ENCODE measurements at regions not wholly inside any gene's neighbourhood (a gene's known extent, or its start where the extent isn't known, plus 50 kb on each side); places are given as distances from the start of the nearest gene placed in this dataset.
A peak's percentile ranks its signal among the peaks of the same experiment; 100 is the strongest.

GRCh38 chr6:81485395-81485794, 267.1 kb downstream of the TENT5A start:
- DNase-seq (ENCODE audit: low read depth): no peak
- TF ChIP-seq CTCF (IDR thresholded peaks at IDR 0.05; ENCODE audit: insufficient read depth, low read depth, low read length, missing control alignments): no peak
- H3K4me3 ChIP-seq (ENCODE audit: low read depth, low read length): no peak overlapping the region

GRCh38 chr6:81484251-81484650, 268.2 kb downstream of the TENT5A start:
- TF ChIP-seq CTCF (IDR thresholded peaks at IDR 0.05; ENCODE audit: insufficient read depth, low read depth, low read length, missing control alignments): no peak
- no peak for DNase-seq (ENCODE audit: low read depth)
- no peak overlapping the region for H3K4me3 ChIP-seq (ENCODE audit: low read depth, low read length)

GRCh38 chr6:81480139-81480538, 272.3 kb downstream of the TENT5A start:
- no peak for DNase-seq (ENCODE audit: low read depth)
- no peak for TF ChIP-seq CTCF (IDR thresholded peaks at IDR 0.05; ENCODE audit: insufficient read depth, low read depth, low read length, missing control alignments)
- H3K4me3 ChIP-seq (ENCODE audit: low read depth, low read length): no peak overlapping the region

GRCh38 chr6:81476881-81477280, 275.6 kb downstream of the TENT5A start:
- DNase-seq (ENCODE audit: low read depth): no peak
- no peak overlapping the region for H3K4me3 ChIP-seq (ENCODE audit: low read depth, low read length)
- TF ChIP-seq CTCF (IDR thresholded peaks at IDR 0.05; ENCODE audit: insufficient read depth, low read depth, low read length, missing control alignments): no peak

GRCh38 chr6:81475646-81476045, 276.8 kb downstream of the TENT5A start:
- no peak for DNase-seq (ENCODE audit: low read depth)

GRCh38 chr6:81465859-81466258, 286.6 kb downstream of the TENT5A start:
- no peak overlapping the region for H3K4me3 ChIP-seq (ENCODE audit: low read depth, low read length)
- peak; percentile 30 for TF ChIP-seq CTCF (IDR thresholded peaks at IDR 0.05; ENCODE audit: insufficient read depth, low read depth, low read length, missing control alignments)
- peak; percentile 4 for DNase-seq (ENCODE audit: low read depth)

More at GRCh38 chr6:81475646-81476045, 276.8 kb downstream of the TENT5A start:
- H3K4me3 ChIP-seq (ENCODE audit: low read depth, low read length): no peak overlapping the region
- TF ChIP-seq CTCF (IDR thresholded peaks at IDR 0.05; ENCODE audit: insufficient read depth, low read depth, low read length, missing control alignments): no peak

- no peak overlapping the region for H3K4me3 ChIP-seq (ENCODE audit: low read depth, low read length)
- no peak for TF ChIP-seq CTCF (IDR thresholded peaks at IDR 0.05; ENCODE audit: insufficient read depth, low read depth, low read length, missing control alignments)
- no peak for DNase-seq (ENCODE audit: low read depth)
Measured at GRCh38 chr6:81456416-81456815, 296.1 kb downstream of the TENT5A start.
